GM12892 (cell line): ENCODE measurements at regions not wholly inside any gene's neighbourhood (a gene's known extent, or its start where the extent isn't known, plus 50 kb on each side); places are given as distances from the start of the nearest gene placed in this dataset.

ENCODE experiments used
- POLR2A ChIP-seq: IDR thresholded peaks from 2 replicates; pipeline ENCODE4 v1.6.1; 2011; ENCODE audit warnings: low read depth, low read length, control low read depth
- POLR2AphosphoS5 ChIP-seq: IDR thresholded peaks from 2 replicates; pipeline ENCODE4 v1.6.1; 2011; ENCODE audit warnings: low read depth, low read length, control low read depth
- TAF1 ChIP-seq: IDR thresholded peaks from 2 replicates; pipeline ENCODE4 v1.6.1; 2011; ENCODE audit warnings: low read depth, mild to moderate bottlenecking, control low read depth, low read length, borderline replicate concordance

GRCh38 chr11:70623906-70624597, 225.7 kb downstream of the CTTN start:
- TF ChIP-seq POLR2A: no peak
- TF ChIP-seq POLR2AphosphoS5: no peak
- no peak for TF ChIP-seq TAF1
